SK-N-SH (cell line): ENCODE measurements at regions not wholly inside any gene's neighbourhood (a gene's known extent, or its start where the extent isn't known, plus 50 kb on each side); places are given as distances from the start of the nearest gene placed in this dataset.

Experiments used
- ELF1 ChIP-seq: IDR thresholded peaks from 2 replicates; pipeline ENCODE4 v1.4.0; 2012
- GABPA ChIP-seq: IDR thresholded peaks from 2 replicates; pipeline ENCODE4 v1.4.0; 2012; ENCODE audit warnings: low read depth, mild to moderate bottlenecking

- TF ChIP-seq GABPA (no peak), ELF1 (no peak)
These were observed 631.6 kb upstream of the CDH18 start for GRCh38 chr5:20619591-20619990.
